HG02884 (cell line): ENCODE measurements at regions not wholly inside any gene's neighbourhood (a gene's known extent, or its start where the extent isn't known, plus 50 kb on each side); places are given as distances from the start of the nearest gene placed in this dataset.

Source experiments
- ATAC-seq: cut with Tn5 transposase; IDR thresholded peaks from one replicate; pipeline ENCODE4 v1.9.1; 2021; ENCODE audit warnings: mild to moderate bottlenecking, moderate library complexity; ENCODE audit not compliant: unreplicated experiment

GRCh38 chr3:194832346-194833104, 146.8 kb downstream of the FAM43A start:
- no peak for ATAC-seq

- no peak for ATAC-seq
Measured at GRCh38 chr3:194833114-194833910, 147.6 kb downstream of the FAM43A start.

- ATAC-seq: no peak
Measured at GRCh38 chr3:194836661-194837060, 151.0 kb downstream of the FAM43A start.

GRCh38 chr3:194837457-194838127, 151.9 kb downstream of the FAM43A start:
- no peak for ATAC-seq

- no peak for ATAC-seq
Measured at GRCh38 chr3:194838236-194838635, 152.6 kb downstream of the FAM43A start.

GRCh38 chr3:194840661-194841514, 155.2 kb downstream of the FAM43A start:
- ATAC-seq: no peak

- ATAC-seq: no peak
Measured at GRCh38 chr3:194841515-194841841, 155.8 kb downstream of the FAM43A start.

- ATAC-seq: no peak
Measured at GRCh38 chr3:194843556-194843955, 157.9 kb downstream of the FAM43A start.

- ATAC-seq: no peak
Measured at GRCh38 chr3:194844046-194844445, 158.4 kb downstream of the FAM43A start.

GRCh38 chr3:194849166-194849875, 163.6 kb downstream of the FAM43A start:
- ATAC-seq: no peak

GRCh38 chr3:194851254-194851653, 165.6 kb downstream of the FAM43A start:
- ATAC-seq: no peak

GRCh38 chr3:194851941-194852340, 166.3 kb downstream of the FAM43A start:
- no peak for ATAC-seq

GRCh38 chr3:194852345-194852744, 166.7 kb downstream of the FAM43A start:
- no peak for ATAC-seq

GRCh38 chr3:194852831-194853508, 167.3 kb downstream of the FAM43A start:
- ATAC-seq: no peak

GRCh38 chr3:194854206-194854605, 168.5 kb downstream of the FAM43A start:
- ATAC-seq: no peak

- ATAC-seq: no peak
Measured at GRCh38 chr3:194854659-194855390, 169.1 kb downstream of the FAM43A start.

- no peak for ATAC-seq
Measured at GRCh38 chr3:194856296-194856695, 170.6 kb downstream of the FAM43A start.

GRCh38 chr3:194857469-194858113, 171.9 kb downstream of the FAM43A start:
- ATAC-seq: no peak
